ENCODE measurements at regions not wholly inside any gene's neighbourhood (a gene's known extent, or its start where the extent isn't known, plus 50 kb on each side); places are given as distances from the start of the nearest gene placed in this dataset.

DNA sequence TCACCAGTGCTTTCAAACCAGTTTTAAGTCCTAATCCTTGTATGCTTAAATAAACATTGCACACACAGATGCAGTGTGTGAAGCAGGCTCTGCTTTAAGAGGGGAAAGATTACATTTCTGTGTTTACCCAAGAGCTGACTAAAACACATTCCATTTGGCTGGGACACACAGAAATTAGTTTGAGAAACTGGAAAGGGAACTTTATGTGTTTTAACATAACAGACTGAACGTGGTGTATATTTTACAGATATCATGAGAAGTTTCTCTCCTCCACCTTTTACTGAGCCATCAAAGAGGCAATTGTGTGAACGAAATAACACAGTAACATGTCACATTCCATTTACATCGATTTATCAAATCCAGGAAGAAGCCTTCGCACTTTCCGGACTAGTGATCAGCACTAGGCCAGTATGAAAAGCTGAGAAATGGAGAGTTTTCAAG is 121.8 kb downstream of the MAIP1 start:
- Histone ChIP-seq H3K4me3 (peak overlapping the region in 1 of 3 donors; percentile 5), H3K36me3 (no peaks in the 10 kb centered on the region), H3K27me3 (no peaks in the 10 kb centered on the region), H3K4me1 (peaks cover 0 to 22% (median 7%) of the 10 kb centered on the region in 4 donors), H3K27ac (peak overlapping the region; percentile 5 to 69 (median 41)), H3K9me3 (no peaks in the 10 kb centered on the region)
- WGBS (ENCODE audit: insufficient coverage, low coverage, low lambda C conversion rate, missing lambda C conversion rate) = 7% methylated on average over 5 of the region's 5 CpGs
- TF ChIP-seq, protein P1, sequence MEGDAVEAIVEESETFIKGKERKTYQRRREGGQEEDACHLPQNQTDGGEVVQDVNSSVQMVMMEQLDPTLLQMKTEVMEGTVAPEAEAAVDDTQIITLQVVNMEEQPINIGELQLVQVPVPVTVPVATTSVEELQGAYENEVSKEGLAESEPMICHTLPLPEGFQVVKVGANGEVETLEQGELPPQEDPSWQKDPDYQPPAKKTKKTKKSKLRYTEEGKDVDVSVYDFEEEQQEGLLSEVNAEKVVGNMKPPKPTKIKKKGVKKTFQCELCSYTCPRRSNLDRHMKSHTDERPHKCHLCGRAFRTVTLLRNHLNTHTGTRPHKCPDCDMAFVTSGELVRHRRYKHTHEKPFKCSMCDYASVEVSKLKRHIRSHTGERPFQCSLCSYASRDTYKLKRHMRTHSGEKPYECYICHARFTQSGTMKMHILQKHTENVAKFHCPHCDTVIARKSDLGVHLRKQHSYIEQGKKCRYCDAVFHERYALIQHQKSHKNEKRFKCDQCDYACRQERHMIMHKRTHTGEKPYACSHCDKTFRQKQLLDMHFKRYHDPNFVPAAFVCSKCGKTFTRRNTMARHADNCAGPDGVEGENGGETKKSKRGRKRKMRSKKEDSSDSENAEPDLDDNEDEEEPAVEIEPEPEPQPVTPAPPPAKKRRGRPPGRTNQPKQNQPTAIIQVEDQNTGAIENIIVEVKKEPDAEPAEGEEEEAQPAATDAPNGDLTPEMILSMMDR (IDR thresholded peaks at IDR 0.05) = no peak
- TF ChIP-seq POLR2A (IDR thresholded peaks at IDR 0.05) = no peak
- intact Hi-C loops (cut with DNase I) = no loop called here
- DNase-seq = no peak
- ATAC-seq = peak; percentile 96 to 99 (median 98)

GRCh38 chr2:200077838-200078237 is 122.5 kb downstream of the MAIP1 start:
- no peaks in the 10 kb centered on the region for H3K27me3 ChIP-seq
- no peak for TF ChIP-seq POLR2A (IDR thresholded peaks at IDR 0.05)
- TF ChIP-seq, protein P1 (IDR thresholded peaks at IDR 0.05) = no peak
- DNase-seq (no peak), ATAC-seq (no peak)
- H3K36me3 ChIP-seq = no peaks in the 10 kb centered on the region
- peaks cover 0 to 22% (median 7%) of the 10 kb centered on the region in 4 donors for H3K4me1 ChIP-seq
- intact Hi-C loops (cut with DNase I) = no loop called here
- WGBS (ENCODE audit: insufficient coverage, low coverage, low lambda C conversion rate, missing lambda C conversion rate) = 89% methylated on average over 3 of the region's 3 CpGs
- peak overlapping the region; percentile 5 to 69 (median 41) for H3K27ac ChIP-seq
- H3K4me3 ChIP-seq = no peak overlapping the region
- no peaks in the 10 kb centered on the region for H3K9me3 ChIP-seq

GRCh38 chr2:200079356-200079755 is 124.0 kb downstream of the MAIP1 start:
- Histone ChIP-seq H3K9me3 (no peaks in the 10 kb centered on the region), H3K4me3 (no peak overlapping the region), H3K27ac (no peak overlapping the region), H3K4me1 (peaks cover 0 to 22% (median 7%) of the 10 kb centered on the region in 4 donors), H3K36me3 (no peaks in the 10 kb centered on the region), H3K27me3 (no peaks in the 10 kb centered on the region)
- intact Hi-C loops (cut with DNase I) = no loop called here
- TF ChIP-seq, protein P1 (IDR thresholded peaks at IDR 0.05) = no peak
- TF ChIP-seq POLR2A (IDR thresholded peaks at IDR 0.05) = no peak
- ATAC-seq = no peak
- no peak for DNase-seq
- WGBS (ENCODE audit: insufficient coverage, low coverage, low lambda C conversion rate, missing lambda C conversion rate) = 85% methylated on average over 2 of the region's 2 CpGs

DNA sequence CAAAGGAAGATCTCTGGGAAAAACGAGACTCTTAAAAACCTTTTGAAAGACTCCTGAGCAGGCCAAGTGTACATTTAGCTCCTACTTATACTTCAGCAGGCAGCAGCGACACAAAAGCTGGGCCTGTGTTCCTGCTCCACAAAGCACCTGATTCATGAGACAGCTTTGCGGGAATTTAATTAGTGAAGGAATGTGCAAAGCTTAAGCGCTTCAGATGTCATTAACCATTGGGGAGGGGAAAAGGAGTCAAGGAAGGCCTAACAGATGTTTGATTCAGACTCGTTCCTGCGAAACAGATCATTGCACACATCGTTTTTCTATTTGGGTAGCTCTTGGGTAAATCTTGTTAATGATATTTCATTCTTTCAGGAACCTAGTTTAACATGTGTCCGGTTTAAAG is 125.9 kb downstream of the MAIP1 start:
- DNase-seq (no peak), ATAC-seq (no peak)
- no peaks in the 10 kb centered on the region for H3K27me3 ChIP-seq
- peaks cover 0 to 16% (median 2%) of the 10 kb centered on the region in 4 donors for H3K4me1 ChIP-seq
- TF ChIP-seq, protein P1 (IDR thresholded peaks at IDR 0.05) = no peak
- TF ChIP-seq POLR2A (IDR thresholded peaks at IDR 0.05) = no peak
- H3K27ac ChIP-seq = no peak overlapping the region
- no peaks in the 10 kb centered on the region for H3K36me3 ChIP-seq
- 80% methylated on average over 8 of the region's 8 CpGs for WGBS (ENCODE audit: insufficient coverage, low coverage, low lambda C conversion rate, missing lambda C conversion rate)
- H3K9me3 ChIP-seq = no peaks in the 10 kb centered on the region
- intact Hi-C loops (cut with DNase I) = no loop called here
- H3K4me3 ChIP-seq = no peak overlapping the region

DNA sequence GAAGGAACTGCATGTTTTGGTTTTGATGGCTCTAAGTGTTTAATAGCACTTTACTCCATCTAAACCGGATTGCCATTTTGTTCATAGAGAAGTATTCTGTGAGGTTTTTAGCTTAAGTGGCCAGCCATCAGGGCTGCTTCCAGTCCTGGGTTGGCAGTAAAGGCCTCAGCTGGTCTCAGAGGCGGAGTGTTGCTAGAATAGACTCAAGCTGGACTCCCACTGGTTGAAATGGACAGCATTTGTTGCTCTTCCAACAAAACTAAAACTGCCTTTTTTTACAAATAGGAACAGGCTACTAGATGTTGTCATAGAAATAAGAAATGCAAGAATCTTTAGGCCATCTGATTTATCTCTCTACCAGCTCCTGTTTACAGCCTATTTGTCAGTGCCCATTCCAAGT is 126.4 kb downstream of the MAIP1 start:
- Histone ChIP-seq H3K27me3 (no peaks in the 10 kb centered on the region), H3K4me1 (peaks cover 0 to 11% (median 2%) of the 10 kb centered on the region in 4 donors), H3K9me3 (no peaks in the 10 kb centered on the region), H3K36me3 (no peaks in the 10 kb centered on the region), H3K4me3 (no peak overlapping the region), H3K27ac (no peak overlapping the region)
- ATAC-seq (no peak), DNase-seq (no peak)
- intact Hi-C loops (cut with DNase I) = no loop called here
- TF ChIP-seq, protein P1 (IDR thresholded peaks at IDR 0.05) = no peak
- no peak for TF ChIP-seq POLR2A (IDR thresholded peaks at IDR 0.05)
- 94% methylated on average over 2 of the region's 2 CpGs for WGBS (ENCODE audit: insufficient coverage, low coverage, low lambda C conversion rate, missing lambda C conversion rate)
